ENCODE measurements at regions not wholly inside any gene's neighbourhood (a gene's known extent, or its start where the extent isn't known, plus 50 kb on each side); places are given as distances from the start of the nearest gene placed in this dataset.

DNA sequence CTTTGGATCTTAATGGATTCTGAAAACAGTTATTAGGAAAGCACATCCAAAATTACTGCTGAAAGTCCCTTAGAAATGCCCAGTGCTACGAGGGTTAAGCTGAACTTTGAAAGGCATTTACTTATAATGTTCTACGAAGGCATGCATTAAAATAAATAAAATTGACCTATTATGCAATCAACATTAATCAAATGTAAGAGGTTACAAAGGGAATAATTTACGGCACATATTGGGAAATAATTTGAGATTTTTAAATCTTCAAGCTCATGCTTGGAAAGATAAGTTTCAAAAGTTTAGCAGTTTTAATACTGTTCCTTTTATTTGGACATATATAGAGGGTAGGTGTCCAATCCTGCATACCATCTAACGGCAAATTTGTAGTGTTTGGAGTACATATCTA is 1564.1 kb upstream of the DDX18 start:
- Histone ChIP-seq H3K36me3 (ENCODE audit: control insufficient read depth in 2 of 4, insufficient read depth in 4 of 4, low read length in 3 of 4) (no peaks in the 10 kb centered on the region), H3K56ac (replicated peaks; ENCODE audit: insufficient read length, low read depth, low read length) (no peak overlapping the region), H4K8ac (ENCODE audit: extremely low read depth, insufficient read depth, low read length) (no peak overlapping the region), H3K23ac (ENCODE audit: insufficient read length) (no peak overlapping the region), H3K4me2 (ENCODE audit: insufficient read depth in 1 of 2, low read depth in 2 of 2, low read length in 2 of 2) (no peak overlapping the region), H3K18ac (ENCODE audit: extremely low read depth, low read length) (no peak overlapping the region), H3K14ac (ENCODE audit: insufficient read length) (no peak overlapping the region), H3K9ac (replicated peaks in 1 of 4; ENCODE audit: extremely low read depth in 1 of 4, low read depth in 3 of 4, low read length in 3 of 4) (no peak overlapping the region), H2BK15ac (ENCODE audit: low read length) (no peak overlapping the region), H4K20me1 (replicated peaks in 1 of 2; ENCODE audit: control insufficient read depth in 1 of 2, insufficient read depth in 2 of 2, low read length in 2 of 2) (no peaks in the 10 kb centered on the region), H2BK120ac (replicated peaks; ENCODE audit: low read depth, low read length) (no peak overlapping the region), H3K79me2 (ENCODE audit: control insufficient read depth in 1 of 2, insufficient read depth in 2 of 2, low read length in 2 of 2) (no peaks in the 10 kb centered on the region), H3K27ac (ENCODE audit: low read depth, low read length) (no peak overlapping the region), H4K5ac (ENCODE audit: insufficient read length, low read depth, low read length) (no peak overlapping the region), H3K9me3 (ENCODE audit: insufficient read depth in 2 of 2, low read depth in 1 of 2, low read length in 1 of 2) (peaks cover 0 to 10% of the 10 kb centered on the region in 2 experiments; a peak in 1 of 4 replicates), H3K79me1 (ENCODE audit: low read depth, low read length) (no peaks in the 10 kb centered on the region), H2BK20ac (ENCODE audit: low read length) (no peak overlapping the region), H3K4me1 (replicated peaks in 1 of 4; ENCODE audit: control insufficient read depth in 3 of 4, insufficient read depth in 4 of 4, low read length in 3 of 4) (no peaks in the 10 kb centered on the region), H2AFZ (ENCODE audit: low read length) (no peak overlapping the region), H3K4me3 (ENCODE audit: extremely low read depth in 1 of 4, insufficient read depth in 2 of 4, low read depth in 3 of 4, low read length in 4 of 4) (no peak overlapping the region), H2BK5ac (ENCODE audit: low read depth, low read length) (no peak overlapping the region), H3K27me3 (replicated peaks in 1 of 4; ENCODE audit: control insufficient read depth in 3 of 4, extremely low read depth in 1 of 4, insufficient read depth in 3 of 4, low read length in 3 of 4) (no peaks in the 10 kb centered on the region), H2BK12ac (ENCODE audit: low read depth, low read length) (no peak overlapping the region), H2AK5ac (ENCODE audit: low read depth, low read length) (no peak overlapping the region), H3K23me2 (ENCODE audit: low read depth, low read length) (no peaks in the 10 kb centered on the region), H4K91ac (replicated peaks; ENCODE audit: insufficient read length, low read length) (no peak overlapping the region), H3K4ac (replicated peaks; ENCODE audit: insufficient read length, low read depth, low read length) (no peak overlapping the region)
- WGBS, 2 experiments (ENCODE audit: extremely low coverage in 1 of 2, insufficient coverage in 1 of 2, insufficient read length in 1 of 2, insufficient replicate concordance in 2 of 2, low coverage in 1 of 2, low lambda C conversion rate in 2 of 2, missing lambda C conversion rate in 1 of 2) = 82% methylated on average over 4 of the region's 4 CpGs; no CpG with 5 or more reads in 1 of the 2 experiments
- POLR2A ChIA-PET (ENCODE audit: partially characterized antibody) = no interaction called here
- FAIRE-seq = no peak
- CTCF ChIA-PET (ENCODE audit: partially characterized antibody) = no interaction called here
- no peak for DNase-seq (ENCODE audit: low read depth in 1 of 2, low spot score in 2 of 2)
- TF ChIP-seq RXRA (IDR thresholded peaks at IDR 0.05; ENCODE audit: insufficient read depth, low read depth, low read length) (no peak), TAF1 (IDR thresholded peaks at IDR 0.05; ENCODE audit: low read depth, low read length) (no peak), BRCA1 (IDR thresholded peaks at IDR 0.05; ENCODE audit: low read depth, low read length) (no peak), ASH2L (IDR thresholded peaks at IDR 0.05; ENCODE audit: low read length) (no peak), NRF1 (IDR thresholded peaks at IDR 0.05; ENCODE audit: low read depth, low read length) (no peak), HDAC6 (IDR thresholded peaks at IDR 0.05; ENCODE audit: low read depth, low read length) (no peak), CTBP2 (IDR thresholded peaks at IDR 0.05; ENCODE audit: borderline replicate concordance, insufficient read depth, insufficient read length, low read length) (no peak), YY1 (IDR thresholded peaks at IDR 0.05; ENCODE audit: low read depth, low read length) (no peak), BCL11A (IDR thresholded peaks at IDR 0.05; ENCODE audit: low read depth in 2 of 2, low read length in 2 of 2) (no peak), EGR1 (IDR thresholded peaks at IDR 0.05; ENCODE audit: borderline replicate concordance, low read depth, low read length) (no peak), SIRT6 (IDR thresholded peaks at IDR 0.05; ENCODE audit: low read length) (no peak), EZH2 (IDR thresholded peaks at IDR 0.05; ENCODE audit: low read depth, low read length, severe bottlenecking) (no peak), RAD21 (IDR thresholded peaks at IDR 0.05 in 1 of 2, conservative IDR thresholded peaks at IDR 0.05 in 1 of 2; ENCODE audit: low read depth in 2 of 2, low read length in 2 of 2) (no peak)
- TF ChIP-seq, protein P1, sequence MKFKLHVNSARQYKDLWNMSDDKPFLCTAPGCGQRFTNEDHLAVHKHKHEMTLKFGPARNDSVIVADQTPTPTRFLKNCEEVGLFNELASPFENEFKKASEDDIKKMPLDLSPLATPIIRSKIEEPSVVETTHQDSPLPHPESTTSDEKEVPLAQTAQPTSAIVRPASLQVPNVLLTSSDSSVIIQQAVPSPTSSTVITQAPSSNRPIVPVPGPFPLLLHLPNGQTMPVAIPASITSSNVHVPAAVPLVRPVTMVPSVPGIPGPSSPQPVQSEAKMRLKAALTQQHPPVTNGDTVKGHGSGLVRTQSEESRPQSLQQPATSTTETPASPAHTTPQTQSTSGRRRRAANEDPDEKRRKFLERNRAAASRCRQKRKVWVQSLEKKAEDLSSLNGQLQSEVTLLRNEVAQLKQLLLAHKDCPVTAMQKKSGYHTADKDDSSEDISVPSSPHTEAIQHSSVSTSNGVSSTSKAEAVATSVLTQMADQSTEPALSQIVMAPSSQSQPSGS (IDR thresholded peaks at IDR 0.05; ENCODE audit: low read length) = no peak

Data from H1 (cell line).